Activated CD8-positive, alpha-beta T cell treated with anti-CD3 and anti-CD28 coated beads for 36 hours (primary cell): ENCODE measurements at regions not wholly inside any gene's neighbourhood (a gene's known extent, or its start where the extent isn't known, plus 50 kb on each side); places are given as distances from the start of the nearest gene placed in this dataset.

Source experiments
- ATAC-seq: fragments of 200-7000 bp; cut with Tn5 transposase; one replicate; pipeline ENCODE4 v1.10.0; 2021; ENCODE audit warnings: mild to moderate bottlenecking, moderate library complexity
- CTCF ChIA-PET: fragments of 350-600 bp; sonication (Branson Sonifier 250); formaldehyde crosslinking; loops from one replicate; lab custom pipeline; 2021; ENCODE audit warnings: antibody characterized with exemption; lab: Charles Lee
- POLR2A ChIA-PET: fragments of 350-600 bp; sonication (Branson Sonifier 250); formaldehyde crosslinking; loops from one replicate; lab custom pipeline; 2021; ENCODE audit warnings: antibody characterized with exemption; lab: Charles Lee
- DNase-seq: peaks from one replicate; pipeline ENCODE4 v3.0.0-alpha.2; 2020
- H3K27ac Mint-ChIP-seq: one replicate; pipeline ENCODE4 v1.8.0; 2021; ENCODE audit warnings: mild to moderate bottlenecking, mixed read lengths
- H3K27me3 Mint-ChIP-seq: one replicate; pipeline ENCODE4 v1.8.0; 2021; ENCODE audit warnings: mixed read lengths
- H3K36me3 Mint-ChIP-seq: one replicate; pipeline ENCODE4 v1.8.0; 2021; ENCODE audit warnings: low read depth, mixed read lengths
- H3K4me1 Mint-ChIP-seq: one replicate; pipeline ENCODE4 v1.8.0; 2021; ENCODE audit warnings: low read depth, mixed read lengths
- H3K4me3 Mint-ChIP-seq: one replicate; pipeline ENCODE4 v1.8.0; 2021; ENCODE audit warnings: mild to moderate bottlenecking, moderate library complexity, mixed read lengths
- H3K9me3 Mint-ChIP-seq: one replicate; pipeline ENCODE4 v1.8.0; 2021; ENCODE audit warnings: mixed read lengths
- intact Hi-C: fragments of 100-400 bp; cut with micrococcal nuclease; formaldehyde crosslinking; loops from one replicate; pipeline ENCODE4 v1.10.0; 2022
- TF ChIP-seq, protein P1 (sequence below): fragments of 200-600 bp; IDR thresholded peaks from one replicate; pipeline ENCODE4 v1.8.0; 2022; ENCODE audit warnings: antibody characterized with exemption, mild to moderate bottlenecking

DNA sequence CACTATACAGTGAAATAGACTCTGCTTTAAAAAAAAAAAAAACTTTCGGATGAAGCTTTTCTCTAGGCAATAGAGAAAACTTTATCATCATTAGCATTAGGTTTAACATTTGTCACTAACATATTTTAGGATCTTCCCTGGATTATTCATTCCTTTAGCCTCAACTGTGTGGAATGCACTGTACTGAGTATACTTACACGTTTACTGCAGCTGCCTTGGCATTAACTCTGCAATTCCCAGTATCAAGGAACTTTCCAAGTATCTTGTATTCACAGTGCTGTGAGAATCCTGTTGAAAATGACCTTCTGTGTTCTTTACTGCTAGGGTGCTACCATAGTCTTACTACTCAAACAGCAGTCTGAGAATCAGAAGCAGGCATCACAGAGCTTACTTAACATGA is 328.2 kb upstream of the COL3A1 start:
- no peaks in the 10 kb centered on the region for H3K27me3 Mint-ChIP-seq
- no peak overlapping the region for H3K4me3 Mint-ChIP-seq
- H3K4me1 Mint-ChIP-seq = no peaks in the 10 kb centered on the region
- H3K9me3 Mint-ChIP-seq = peaks cover 2% of the 10 kb centered on the region
- ATAC-seq (no peak), DNase-seq (no peak)
- no peak overlapping the region for H3K27ac Mint-ChIP-seq
- TF ChIP-seq, protein P1, sequence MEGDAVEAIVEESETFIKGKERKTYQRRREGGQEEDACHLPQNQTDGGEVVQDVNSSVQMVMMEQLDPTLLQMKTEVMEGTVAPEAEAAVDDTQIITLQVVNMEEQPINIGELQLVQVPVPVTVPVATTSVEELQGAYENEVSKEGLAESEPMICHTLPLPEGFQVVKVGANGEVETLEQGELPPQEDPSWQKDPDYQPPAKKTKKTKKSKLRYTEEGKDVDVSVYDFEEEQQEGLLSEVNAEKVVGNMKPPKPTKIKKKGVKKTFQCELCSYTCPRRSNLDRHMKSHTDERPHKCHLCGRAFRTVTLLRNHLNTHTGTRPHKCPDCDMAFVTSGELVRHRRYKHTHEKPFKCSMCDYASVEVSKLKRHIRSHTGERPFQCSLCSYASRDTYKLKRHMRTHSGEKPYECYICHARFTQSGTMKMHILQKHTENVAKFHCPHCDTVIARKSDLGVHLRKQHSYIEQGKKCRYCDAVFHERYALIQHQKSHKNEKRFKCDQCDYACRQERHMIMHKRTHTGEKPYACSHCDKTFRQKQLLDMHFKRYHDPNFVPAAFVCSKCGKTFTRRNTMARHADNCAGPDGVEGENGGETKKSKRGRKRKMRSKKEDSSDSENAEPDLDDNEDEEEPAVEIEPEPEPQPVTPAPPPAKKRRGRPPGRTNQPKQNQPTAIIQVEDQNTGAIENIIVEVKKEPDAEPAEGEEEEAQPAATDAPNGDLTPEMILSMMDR = no peak
- CTCF ChIA-PET = no interaction called here
- POLR2A ChIA-PET = no interaction called here
- intact Hi-C loops = no loop called here
- no peaks in the 10 kb centered on the region for H3K36me3 Mint-ChIP-seq

DNA sequence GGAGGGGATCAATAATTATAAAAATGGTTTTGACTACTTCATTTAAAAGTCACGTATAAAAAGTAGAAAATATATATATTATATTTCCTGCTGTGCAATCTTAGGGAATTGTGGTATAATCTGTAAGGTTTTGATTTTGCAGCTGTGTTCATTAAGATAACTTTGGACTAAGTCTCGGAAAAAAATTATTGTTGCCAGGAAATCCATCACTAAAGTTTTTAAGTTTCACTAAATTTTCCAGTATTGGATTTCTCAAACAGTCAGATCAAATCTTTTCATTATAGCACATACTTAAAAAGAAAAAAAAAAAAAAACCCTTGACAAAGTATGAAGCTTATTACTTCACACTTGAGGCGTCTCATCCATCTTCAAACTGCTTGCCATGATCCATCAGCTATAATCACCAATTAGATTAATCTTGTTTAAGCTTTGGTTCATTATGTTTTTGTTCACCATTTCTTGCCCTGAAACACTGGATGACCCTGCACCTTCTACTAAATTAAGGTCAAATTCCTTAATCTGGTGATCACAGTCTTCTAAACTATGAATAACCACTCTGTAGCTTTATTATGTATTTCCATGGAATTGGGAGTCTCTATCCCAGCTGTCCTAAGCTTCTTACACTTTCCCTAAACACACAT is 326.6 kb upstream of the COL3A1 start:
- Mint-ChIP-seq H3K27me3 (no peaks in the 10 kb centered on the region), H3K4me3 (no peak overlapping the region), H3K36me3 (no peaks in the 10 kb centered on the region), H3K27ac (no peak overlapping the region), H3K9me3 (peaks cover 2% of the 10 kb centered on the region), H3K4me1 (no peaks in the 10 kb centered on the region)
- ChIA-PET POLR2A (interaction anchor here (0.9 kb wide), 1 partner anchor 12 kb away, joined by 3 read pairs; no protein-coding TSS in a partner anchor), CTCF (no interaction called here)
- intact Hi-C loops = no loop called here
- TF ChIP-seq, protein P1 = no peak
- DNase-seq = no peak
- no peak for ATAC-seq

DNA sequence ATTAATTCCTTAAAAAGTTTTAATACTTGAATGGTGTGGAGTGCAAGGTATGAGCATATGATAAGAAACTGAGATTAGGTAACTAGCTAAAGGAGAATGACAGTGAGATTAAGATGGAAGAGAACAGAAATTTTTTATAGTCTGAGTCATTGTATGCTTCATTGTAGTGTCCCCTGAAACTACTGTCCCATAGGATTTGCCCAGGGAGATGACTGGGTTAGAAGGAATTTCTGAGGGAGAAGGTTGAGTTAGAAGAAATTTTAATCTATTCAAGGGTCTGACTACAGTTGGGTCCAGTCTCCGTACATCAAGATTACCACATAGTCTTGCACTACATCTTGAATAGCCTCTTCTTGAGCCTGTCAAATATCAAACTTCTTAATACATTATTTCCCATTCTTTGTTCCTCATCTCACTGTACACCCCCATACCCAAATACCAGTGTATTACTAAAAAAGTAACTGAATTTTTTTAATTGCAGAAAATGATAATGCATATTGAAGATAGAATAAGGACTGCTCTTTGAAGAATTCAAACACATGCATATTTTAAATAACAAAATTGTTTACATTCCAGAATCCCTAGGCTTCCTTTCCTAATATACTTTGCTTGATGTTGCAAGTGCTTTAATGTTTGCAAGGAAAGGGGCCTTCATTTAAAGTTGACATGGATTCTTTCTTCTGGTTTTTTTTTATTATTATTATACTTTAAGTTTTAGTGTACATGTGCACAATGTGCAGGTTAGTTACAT is 314.3 kb upstream of the COL3A1 start:
- Mint-ChIP-seq H3K9me3 (no peaks in the 10 kb centered on the region), H3K27ac (no peak overlapping the region), H3K4me1 (no peaks in the 10 kb centered on the region), H3K36me3 (no peaks in the 10 kb centered on the region), H3K4me3 (no peak overlapping the region), H3K27me3 (no peaks in the 10 kb centered on the region)
- intact Hi-C loops = no loop called here
- TF ChIP-seq, protein P1 = no peak
- DNase-seq (no peak), ATAC-seq (no peak)
- ChIA-PET CTCF (no interaction called here), POLR2A (no interaction called here)

GRCh38 chr2:188663301-188663700 is 310.9 kb upstream of the COL3A1 start:
- Mint-ChIP-seq H3K36me3 (no peaks in the 10 kb centered on the region), H3K4me1 (no peaks in the 10 kb centered on the region), H3K27me3 (no peaks in the 10 kb centered on the region), H3K27ac (no peak overlapping the region), H3K9me3 (no peaks in the 10 kb centered on the region), H3K4me3 (no peak overlapping the region)
- ChIA-PET CTCF (no interaction called here), POLR2A (no interaction called here)
- ATAC-seq (no peak), DNase-seq (no peak)
- intact Hi-C loops = no loop called here
- TF ChIP-seq, protein P1 = no peak

GRCh38 chr2:188664416-188664815 is 309.8 kb upstream of the COL3A1 start:
- DNase-seq = no peak
- no peak for ATAC-seq
- intact Hi-C loops = no loop called here
- Mint-ChIP-seq H3K4me1 (no peaks in the 10 kb centered on the region), H3K27me3 (no peaks in the 10 kb centered on the region), H3K9me3 (no peaks in the 10 kb centered on the region), H3K4me3 (no peak overlapping the region), H3K27ac (no peak overlapping the region), H3K36me3 (no peaks in the 10 kb centered on the region)
- CTCF ChIA-PET = no interaction called here
- TF ChIP-seq, protein P1 = no peak
- POLR2A ChIA-PET = no interaction called here
